GM12878 (cell line): ENCODE measurements at regions not wholly inside any gene's neighbourhood (a gene's known extent, or its start where the extent isn't known, plus 50 kb on each side); places are given as distances from the start of the nearest gene placed in this dataset.

Experiments used
- NFIC ChIP-seq: IDR thresholded peaks from 2 replicates; pipeline ENCODE4 v1.6.1; 2012; ENCODE audit warnings: low read depth, mild to moderate bottlenecking, inconsistent platforms, low read length, moderate library complexity
- ZNF24 ChIP-seq: fragments of 450-650 bp; IDR thresholded peaks from 2 replicates; pipeline ENCODE4 v1.6.1; 2017; ENCODE audit warnings: antibody characterized with exemption, mild to moderate bottlenecking
- TF ChIP-seq, protein P1 (sequence below), 3 experiments: IDR thresholded peaks in 2 of 3; conservative IDR thresholded peaks in 1 of 3; 2 replicates each; pipeline ENCODE4 v1.5.1; 2011; ENCODE audit warnings: low read depth in 3 of 3, low read length in 3 of 3, mild to moderate bottlenecking in 3 of 3, control low read depth in 2 of 3, moderate library complexity in 2 of 3, inconsistent platforms in 1 of 3, mixed read lengths in 1 of 3; ENCODE audit not compliant: control insufficient read depth in 2 of 3, insufficient read depth in 1 of 3; ENCODE audit errors: extremely low read depth in 1 of 3

GRCh38 chr4:116122124-116122523, 963.3 kb downstream of the TRAM1L1 start:
- TF ChIP-seq, protein P1, sequence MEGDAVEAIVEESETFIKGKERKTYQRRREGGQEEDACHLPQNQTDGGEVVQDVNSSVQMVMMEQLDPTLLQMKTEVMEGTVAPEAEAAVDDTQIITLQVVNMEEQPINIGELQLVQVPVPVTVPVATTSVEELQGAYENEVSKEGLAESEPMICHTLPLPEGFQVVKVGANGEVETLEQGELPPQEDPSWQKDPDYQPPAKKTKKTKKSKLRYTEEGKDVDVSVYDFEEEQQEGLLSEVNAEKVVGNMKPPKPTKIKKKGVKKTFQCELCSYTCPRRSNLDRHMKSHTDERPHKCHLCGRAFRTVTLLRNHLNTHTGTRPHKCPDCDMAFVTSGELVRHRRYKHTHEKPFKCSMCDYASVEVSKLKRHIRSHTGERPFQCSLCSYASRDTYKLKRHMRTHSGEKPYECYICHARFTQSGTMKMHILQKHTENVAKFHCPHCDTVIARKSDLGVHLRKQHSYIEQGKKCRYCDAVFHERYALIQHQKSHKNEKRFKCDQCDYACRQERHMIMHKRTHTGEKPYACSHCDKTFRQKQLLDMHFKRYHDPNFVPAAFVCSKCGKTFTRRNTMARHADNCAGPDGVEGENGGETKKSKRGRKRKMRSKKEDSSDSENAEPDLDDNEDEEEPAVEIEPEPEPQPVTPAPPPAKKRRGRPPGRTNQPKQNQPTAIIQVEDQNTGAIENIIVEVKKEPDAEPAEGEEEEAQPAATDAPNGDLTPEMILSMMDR (IDR thresholded peaks at IDR 0.05 in 2 of 3, conservative IDR thresholded peaks at IDR 0.05 in 1 of 3; ENCODE audit: control insufficient read depth in 2 of 3, extremely low read depth in 1 of 3, insufficient read depth in 1 of 3, low read depth in 3 of 3, low read length in 3 of 3), result no peak
- TF ChIP-seq ZNF24 (no peak), NFIC (no peak)
